ENCODE measurements at regions not wholly inside any gene's neighbourhood (a gene's known extent, or its start where the extent isn't known, plus 50 kb on each side); places are given as distances from the start of the nearest gene placed in this dataset.

DNA sequence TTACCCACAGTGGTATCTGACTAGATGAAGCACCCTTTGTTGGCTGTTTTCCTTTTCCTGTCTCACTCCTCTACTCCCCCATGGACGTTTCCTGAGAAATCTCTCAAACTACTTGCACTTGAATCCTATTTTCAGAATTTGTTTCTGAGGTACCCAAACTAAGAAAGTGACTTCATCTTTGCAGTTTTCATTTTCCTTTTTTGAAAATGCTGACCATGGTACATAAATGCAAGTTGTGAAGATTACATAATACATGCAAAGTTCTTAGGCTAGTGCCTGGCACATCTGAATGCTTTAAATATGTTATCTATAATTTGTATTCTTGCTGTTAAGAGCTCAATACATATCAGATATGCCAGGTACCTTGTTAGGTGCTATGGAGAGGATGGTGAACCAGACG, 644.7 kb upstream of the TENM4 start:
- no peak overlapping the region for H2AFZ ChIP-seq (ENCODE audit: low read length)
- TF ChIP-seq, protein P1, sequence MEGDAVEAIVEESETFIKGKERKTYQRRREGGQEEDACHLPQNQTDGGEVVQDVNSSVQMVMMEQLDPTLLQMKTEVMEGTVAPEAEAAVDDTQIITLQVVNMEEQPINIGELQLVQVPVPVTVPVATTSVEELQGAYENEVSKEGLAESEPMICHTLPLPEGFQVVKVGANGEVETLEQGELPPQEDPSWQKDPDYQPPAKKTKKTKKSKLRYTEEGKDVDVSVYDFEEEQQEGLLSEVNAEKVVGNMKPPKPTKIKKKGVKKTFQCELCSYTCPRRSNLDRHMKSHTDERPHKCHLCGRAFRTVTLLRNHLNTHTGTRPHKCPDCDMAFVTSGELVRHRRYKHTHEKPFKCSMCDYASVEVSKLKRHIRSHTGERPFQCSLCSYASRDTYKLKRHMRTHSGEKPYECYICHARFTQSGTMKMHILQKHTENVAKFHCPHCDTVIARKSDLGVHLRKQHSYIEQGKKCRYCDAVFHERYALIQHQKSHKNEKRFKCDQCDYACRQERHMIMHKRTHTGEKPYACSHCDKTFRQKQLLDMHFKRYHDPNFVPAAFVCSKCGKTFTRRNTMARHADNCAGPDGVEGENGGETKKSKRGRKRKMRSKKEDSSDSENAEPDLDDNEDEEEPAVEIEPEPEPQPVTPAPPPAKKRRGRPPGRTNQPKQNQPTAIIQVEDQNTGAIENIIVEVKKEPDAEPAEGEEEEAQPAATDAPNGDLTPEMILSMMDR (IDR thresholded peaks at IDR 0.05; ENCODE audit: low read length) = no peak
- no peak for TF ChIP-seq EZH2 (IDR thresholded peaks at IDR 0.05; ENCODE audit: borderline replicate concordance, low read length)

DNA sequence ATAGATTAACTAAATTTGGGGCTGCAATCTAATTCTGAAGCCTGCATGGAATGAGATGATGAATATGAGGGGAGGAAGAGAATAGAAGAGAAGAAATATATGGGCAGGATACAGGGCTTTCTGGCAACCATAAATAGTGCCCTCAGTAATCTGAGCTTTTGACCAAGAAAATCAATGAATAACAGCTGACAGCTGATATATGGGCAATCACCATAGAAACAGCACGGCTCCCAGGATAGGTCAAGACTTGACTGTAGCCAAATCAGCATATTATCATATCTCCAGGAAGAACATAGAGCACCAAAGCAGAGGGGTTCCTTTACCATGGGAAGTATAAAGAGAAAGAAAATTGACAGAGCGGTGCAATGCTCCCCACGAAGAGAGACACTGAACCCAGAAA, 643.8 kb upstream of the TENM4 start:
- no peaks in the 10 kb centered on the region for H3K27me3 ChIP-seq (ENCODE audit: insufficient read depth, low read length)
- no peaks in the 10 kb centered on the region for H3K9me3 ChIP-seq (ENCODE audit: low read length)
- no peaks in the 10 kb centered on the region for H3K36me3 ChIP-seq (ENCODE audit: insufficient read depth, low read length)
- no peaks in the 10 kb centered on the region for H3K79me2 ChIP-seq (ENCODE audit: insufficient read depth, low read length)
- TF ChIP-seq EZH2 (IDR thresholded peaks at IDR 0.05; ENCODE audit: borderline replicate concordance, low read length) = no peak
- TF ChIP-seq, protein P1 (IDR thresholded peaks at IDR 0.05; ENCODE audit: low read length) = no peak
- no peak overlapping the region for H3K27ac ChIP-seq (ENCODE audit: low read depth, low read length, poor library complexity, severe bottlenecking)
- no peak overlapping the region for H3K4me2 ChIP-seq (ENCODE audit: low read length)
- no peak overlapping the region for H3K4me3 ChIP-seq (ENCODE audit: low read depth, low read length, poor library complexity, severe bottlenecking)
- H2AFZ ChIP-seq (ENCODE audit: low read length) = no peak overlapping the region
- no peaks in the 10 kb centered on the region for H3K4me1 ChIP-seq (ENCODE audit: insufficient read depth, low read length, severe bottlenecking)
- H4K20me1 ChIP-seq (ENCODE audit: insufficient read depth, low read length) = no peaks in the 10 kb centered on the region
- H3F3A ChIP-seq (ENCODE audit: insufficient read depth, low read length) = no peaks in the 10 kb centered on the region
- no peak overlapping the region for H3K9ac ChIP-seq (ENCODE audit: low read length)
- no peaks in the 10 kb centered on the region for H3K9me2 ChIP-seq (ENCODE audit: low read depth, low read length)

More for the DNA sequence above, 644.7 kb upstream of the TENM4 start:
- H3K9ac ChIP-seq (ENCODE audit: low read length) = no peak overlapping the region
- no peaks in the 10 kb centered on the region for H3K79me2 ChIP-seq (ENCODE audit: insufficient read depth, low read length)
- no peaks in the 10 kb centered on the region for H3K36me3 ChIP-seq (ENCODE audit: insufficient read depth, low read length)
- H3K27me3 ChIP-seq (ENCODE audit: insufficient read depth, low read length) = no peaks in the 10 kb centered on the region
- H3K9me3 ChIP-seq (ENCODE audit: low read length) = no peaks in the 10 kb centered on the region
- H3K4me1 ChIP-seq (ENCODE audit: insufficient read depth, low read length, severe bottlenecking) = no peaks in the 10 kb centered on the region
- H3K4me2 ChIP-seq (ENCODE audit: low read length) = no peak overlapping the region
- no peaks in the 10 kb centered on the region for H3F3A ChIP-seq (ENCODE audit: insufficient read depth, low read length)
- no peaks in the 10 kb centered on the region for H3K9me2 ChIP-seq (ENCODE audit: low read depth, low read length)
- H3K4me3 ChIP-seq (ENCODE audit: low read depth, low read length, poor library complexity, severe bottlenecking) = no peak overlapping the region
- no peaks in the 10 kb centered on the region for H4K20me1 ChIP-seq (ENCODE audit: insufficient read depth, low read length)
- H3K27ac ChIP-seq (ENCODE audit: low read depth, low read length, poor library complexity, severe bottlenecking) = no peak overlapping the region

DNA sequence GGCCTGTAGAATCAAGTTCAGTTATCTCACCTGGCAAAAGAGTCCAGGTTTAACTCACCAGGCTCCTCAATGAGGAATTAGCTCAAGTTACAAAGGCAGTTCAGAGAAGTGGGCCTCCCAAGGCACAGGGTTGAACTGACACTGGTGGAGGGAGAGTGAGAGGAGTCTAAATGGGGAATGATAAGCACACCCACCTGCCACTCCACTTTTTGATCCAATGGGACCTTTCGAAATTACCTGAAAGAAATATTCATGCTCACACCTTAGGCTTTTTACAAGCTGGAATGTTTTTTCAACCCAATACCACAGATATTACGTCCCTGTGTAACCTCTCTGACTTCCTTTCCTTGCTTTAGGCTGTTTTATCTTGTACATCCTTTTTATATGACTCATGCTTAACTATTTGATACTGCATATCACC, 642.7 kb upstream of the TENM4 start:
- Histone ChIP-seq H3F3A (ENCODE audit: insufficient read depth, low read length) (no peaks in the 10 kb centered on the region), H3K4me1 (ENCODE audit: insufficient read depth, low read length, severe bottlenecking) (no peaks in the 10 kb centered on the region), H3K9me3 (ENCODE audit: low read length) (no peaks in the 10 kb centered on the region), H3K79me2 (ENCODE audit: insufficient read depth, low read length) (no peaks in the 10 kb centered on the region), H2AFZ (ENCODE audit: low read length) (no peak overlapping the region), H3K4me2 (ENCODE audit: low read length) (no peak overlapping the region), H3K27ac (ENCODE audit: low read depth, low read length, poor library complexity, severe bottlenecking) (no peak overlapping the region), H3K4me3 (ENCODE audit: low read depth, low read length, poor library complexity, severe bottlenecking) (no peak overlapping the region), H3K27me3 (ENCODE audit: insufficient read depth, low read length) (no peaks in the 10 kb centered on the region), H4K20me1 (ENCODE audit: insufficient read depth, low read length) (no peaks in the 10 kb centered on the region), H3K36me3 (ENCODE audit: insufficient read depth, low read length) (no peaks in the 10 kb centered on the region), H3K9me2 (ENCODE audit: low read depth, low read length) (no peaks in the 10 kb centered on the region), H3K9ac (ENCODE audit: low read length) (no peak overlapping the region)
- TF ChIP-seq EZH2 (IDR thresholded peaks at IDR 0.05; ENCODE audit: borderline replicate concordance, low read length) = no peak
- TF ChIP-seq, protein P1 (IDR thresholded peaks at IDR 0.05; ENCODE audit: low read length) = no peak

Data from OCI-LY1 (cell line).